A673 (cell line): ENCODE measurements at regions not wholly inside any gene's neighbourhood (a gene's known extent, or its start where the extent isn't known, plus 50 kb on each side); places are given as distances from the start of the nearest gene placed in this dataset.
"Not testable (repeated sequence)": the region's sequence is repeated elsewhere in the genome, so short reads cannot be mapped to it uniquely, and the experiment has no call there.

Source experiments
- BruUV-seq: library from RNA; stranded (reverse); fragments of 400-500 nt; replicated peaks from 2 replicates; lab custom pipeline; 2021; lab: Mats Ljungman, UMichigan
- CTCF ChIA-PET: fragments of 300-600 bp; sonication (Branson Sonifier 250); formaldehyde crosslinking; loops from one replicate; lab custom pipeline; 2022; ENCODE audit warnings: antibody characterized with exemption; lab: Charles Lee
- POLR2A ChIA-PET: fragments of 300-600 bp; sonication (Branson Sonifier 250); formaldehyde crosslinking; loops from one replicate; lab custom pipeline; 2022; ENCODE audit warnings: antibody characterized with exemption; ENCODE audit not compliant: low non-redundant PET; lab: Charles Lee
- DNase-seq: peaks from one replicate; pipeline ENCODE4 v3.0.0-alpha.2; 2015; ENCODE audit warnings: low spot score
- H3K27ac ChIP-seq: fragments of 200-600 bp; sonication (generic); 2 replicates; pipeline ENCODE4 v1.5.1; 2016; ENCODE audit warnings: mixed run types, low read depth, mild to moderate bottlenecking, mixed read lengths, antibody characterized with exemption, low read length; ENCODE audit not compliant: poor library complexity, severe bottlenecking
- H3K27me3 ChIP-seq: fragments of 200-600 bp; sonication (generic); replicated peaks from 2 replicates; pipeline ENCODE4 v1.6.1; 2017; ENCODE audit warnings: mixed run types, low read depth, mild to moderate bottlenecking, mixed read lengths, antibody characterized with exemption, low read length; ENCODE audit not compliant: insufficient read depth, poor library complexity
- H3K36me3 ChIP-seq: fragments of 200-600 bp; sonication (generic); 2 replicates; pipeline ENCODE4 v1.6.1; 2016; ENCODE audit warnings: mixed run types, mild to moderate bottlenecking, mixed read lengths, antibody characterized with exemption, low read length; ENCODE audit not compliant: insufficient read depth, poor library complexity, severe bottlenecking
- H3K4me1 ChIP-seq: fragments of 200-600 bp; sonication (generic); 2 replicates; pipeline ENCODE4 v1.6.1; 2017; ENCODE audit warnings: mixed run types, mild to moderate bottlenecking, mixed read lengths, antibody characterized with exemption, low read length; ENCODE audit not compliant: insufficient read depth, poor library complexity, severe bottlenecking
- H3K4me3 ChIP-seq: fragments of 200-600 bp; sonication (generic); 2 replicates; pipeline ENCODE4 v1.5.1; 2016; ENCODE audit warnings: low read depth, mixed run types, mild to moderate bottlenecking, mixed read lengths, low read length; ENCODE audit not compliant: poor library complexity, severe bottlenecking
- H3K9me3 ChIP-seq: fragments of 200-600 bp; sonication (generic); 2 replicates; pipeline ENCODE4 v1.6.1; 2016; ENCODE audit warnings: mixed run types, low read depth, mild to moderate bottlenecking, mixed read lengths, antibody characterized with exemption, low read length; ENCODE audit not compliant: poor library complexity, severe bottlenecking
- CTCF ChIP-seq: fragments of 300-800, 200-600 bp; sonication (generic); conservative IDR thresholded peaks from 2 replicates; pipeline ENCODE4 v1.5.1; 2017; ENCODE audit warnings: low read depth, mild to moderate bottlenecking, antibody characterized with exemption, low read length, moderate library complexity, mixed read lengths
- EZH2 ChIP-seq: fragments of 200-600 bp; sonication (generic); IDR thresholded peaks from 2 replicates; pipeline ENCODE4 v1.6.1; 2017; ENCODE audit warnings: borderline replicate concordance, low read depth, mild to moderate bottlenecking, mixed read lengths, antibody characterized with exemption, low read length; ENCODE audit not compliant: poor library complexity, severe bottlenecking
- intact Hi-C: fragments of 100-400 bp; cut with micrococcal nuclease; formaldehyde crosslinking; loops from one replicate; pipeline ENCODE4 v1.10.0; 2022; ENCODE audit not compliant: unreplicated experiment

GRCh38 chr3:5383486-5384263 is 196.2 kb downstream of the EDEM1 start:
- POLR2A ChIA-PET, H3K27ac ChIP-seq, H3K4me3 ChIP-seq, BruUV-seq, intact Hi-C loops, H3K4me1 ChIP-seq, H3K36me3 ChIP-seq, H3K9me3 ChIP-seq, DNase-seq, CTCF ChIA-PET: not testable (repeated sequence)
- H3K27me3 ChIP-seq = peaks cover 24% of the 10 kb centered on the region

- Histone ChIP-seq H3K27ac (no peak overlapping the region), H3K36me3 (no peaks in the 10 kb centered on the region), H3K4me3 (no peak overlapping the region), H3K4me1 (no peaks in the 10 kb centered on the region), H3K27me3 (peaks cover 31% of the 10 kb centered on the region), H3K9me3 (no peaks in the 10 kb centered on the region)
- no peak for DNase-seq
- CTCF ChIA-PET = no interaction called here
- intact Hi-C loops = no loop called here
- no TSS peak for BruUV-seq
- POLR2A ChIA-PET = no interaction called here
- TF ChIP-seq CTCF (no peak), EZH2 (no peak)
Observed at GRCh38 chr3:5384557-5385236, 197.2 kb downstream of the EDEM1 start.

GRCh38 chr3:5388091-5388490 is 200.6 kb downstream of the EDEM1 start:
- DNase-seq = no peak
- no peaks in the 10 kb centered on the region for H3K9me3 ChIP-seq
- ChIA-PET CTCF (no interaction called here), POLR2A (no interaction called here)
- intact Hi-C loops = no loop called here
- BruUV-seq = no TSS peak
- TF ChIP-seq CTCF (no peak), EZH2 (no peak)
- no peak overlapping the region for H3K4me3 ChIP-seq
- peaks cover 31% of the 10 kb centered on the region for H3K27me3 ChIP-seq
- no peaks in the 10 kb centered on the region for H3K4me1 ChIP-seq
- no peaks in the 10 kb centered on the region for H3K36me3 ChIP-seq
- no peak overlapping the region for H3K27ac ChIP-seq
